IMR-90 (cell line): ENCODE measurements at regions not wholly inside any gene's neighbourhood (a gene's known extent, or its start where the extent isn't known, plus 50 kb on each side); places are given as distances from the start of the nearest gene placed in this dataset.

Experiments used
- ATAC-seq: fragments of 200-7000 bp; cut with Tn5 transposase; 2 replicates; pipeline ENCODE4 v1.9.1; 2020; ENCODE audit warnings: low read depth, mild to moderate bottlenecking, moderate library complexity
- BruUV-seq: library from RNA; stranded (reverse); fragments of 400-500 nt; replicated peaks from 2 replicates; lab custom pipeline; 2021; lab: Mats Ljungman, UMichigan
- CTCF ChIA-PET: fragments of 300-600 bp; formaldehyde crosslinking; extraction: SDS; loops from one replicate; lab custom pipeline; 2021; ENCODE audit warnings: antibody characterized with exemption; lab: Yijun Ruan, JAX
- POLR2A ChIA-PET: fragments of 300-600 bp; sonication (Branson Sonifier 250); formaldehyde crosslinking; loops from one replicate; lab custom pipeline; 2022; ENCODE audit warnings: antibody characterized with exemption; ENCODE audit not compliant: unreplicated experiment; lab: Charles Lee
- DNase-seq: peaks from one replicate; pipeline ENCODE4 v3.0.0; 2013
- H2AFZ ChIP-seq: replicated peaks from 2 replicates; pipeline ENCODE3; 2013; ENCODE audit warnings: low read length, mild to moderate bottlenecking; ENCODE audit not compliant: poor library complexity
- H2AK5ac ChIP-seq: 2 replicates; pipeline ENCODE4 v1.6.1; 2013; ENCODE audit warnings: low read depth, low read length, inconsistent platforms
- H2AK9ac ChIP-seq: replicated peaks from 2 replicates; pipeline ENCODE3; 2013; ENCODE audit warnings: mild to moderate bottlenecking, low read depth, low read length, moderate library complexity; ENCODE audit not compliant: poor library complexity
- H2BK120ac ChIP-seq: 2 replicates; pipeline ENCODE4 v1.6.1; 2013; ENCODE audit warnings: low read depth, low read length, inconsistent platforms
- H2BK15ac ChIP-seq: 3 replicates; pipeline ENCODE4 v1.6.1; 2013; ENCODE audit warnings: low read depth, low read length, inconsistent platforms
- H2BK20ac ChIP-seq: 2 replicates; pipeline ENCODE4 v1.6.1; 2013; ENCODE audit warnings: low read depth, mild to moderate bottlenecking, inconsistent platforms, low read length, moderate library complexity
- H2BK5ac ChIP-seq: 2 replicates; pipeline ENCODE4 v1.6.1; 2013; ENCODE audit warnings: mild to moderate bottlenecking, low read depth, low read length, inconsistent platforms; ENCODE audit not compliant: poor library complexity, severe bottlenecking
- H3K14ac ChIP-seq: replicated peaks from 2 replicates; pipeline ENCODE4 v1.6.1; 2013; ENCODE audit warnings: low read depth, low read length, inconsistent platforms
- H3K18ac ChIP-seq: 2 replicates; pipeline ENCODE4 v1.6.1; 2013; ENCODE audit warnings: low read depth, low read length, control low read depth
- H3K23ac ChIP-seq: 2 replicates; pipeline ENCODE4 v1.6.1; 2013; ENCODE audit warnings: low read depth, low read length, inconsistent platforms
- H3K27ac ChIP-seq: 2 replicates; pipeline ENCODE4 v1.5.1; 2013; ENCODE audit warnings: mild to moderate bottlenecking, control low read depth, low read length; ENCODE audit not compliant: insufficient read depth
- H3K27me3 ChIP-seq: 2 replicates; pipeline ENCODE4 v1.6.1; 2013; ENCODE audit warnings: low read length; ENCODE audit not compliant: control insufficient read depth, insufficient read depth
- H3K36me3 ChIP-seq: 2 replicates; pipeline ENCODE4 v1.6.1; 2013; ENCODE audit warnings: low read length, mixed read lengths; ENCODE audit not compliant: control insufficient read depth, insufficient read depth
- H3K4ac ChIP-seq: 2 replicates; pipeline ENCODE4 v1.6.1; 2013; ENCODE audit warnings: low read depth, low read length, inconsistent platforms
- H3K4me1 ChIP-seq: 2 replicates; pipeline ENCODE4 v1.6.1; 2013; ENCODE audit warnings: low read length, mixed read lengths; ENCODE audit not compliant: control insufficient read depth, insufficient read depth
- H3K4me2 ChIP-seq: 2 replicates; pipeline ENCODE4 v1.6.1; 2013; ENCODE audit warnings: low read depth, mild to moderate bottlenecking, control low read depth, low read length, moderate library complexity
- H3K4me3 ChIP-seq: 2 replicates; pipeline ENCODE4 v1.5.1; 2013; ENCODE audit warnings: low read depth, mild to moderate bottlenecking, control low read depth, low read length, moderate library complexity; ENCODE audit not compliant: insufficient read depth
- H3K56ac ChIP-seq: 2 replicates; pipeline ENCODE4 v1.6.1; 2013; ENCODE audit warnings: low read length, inconsistent platforms; ENCODE audit not compliant: insufficient read depth; ENCODE audit errors: extremely low read depth
- H3K79me1 ChIP-seq, 2 experiments: 2 replicates each; pipeline ENCODE4 v1.6.1; 2013; ENCODE audit warnings: low read length in 2 of 2, inconsistent platforms in 1 of 2, low read depth in 1 of 2
- H3K9ac ChIP-seq: 2 replicates; pipeline ENCODE4 v1.6.1; 2013; ENCODE audit warnings: low read depth, low read length, control low read depth
- H3K9me1 ChIP-seq: 2 replicates; pipeline ENCODE4 v1.6.1; 2013; ENCODE audit warnings: low read length, inconsistent platforms; ENCODE audit not compliant: insufficient read depth
- H3K9me3 ChIP-seq: 2 replicates; pipeline ENCODE4 v1.6.1; 2013; ENCODE audit warnings: low read length; ENCODE audit not compliant: control insufficient read depth, insufficient read depth
- H4K20me1 ChIP-seq: 2 replicates; pipeline ENCODE4 v1.6.1; 2013; ENCODE audit warnings: low read length, inconsistent platforms; ENCODE audit not compliant: insufficient read depth
- H4K5ac ChIP-seq: 2 replicates; pipeline ENCODE4 v1.6.1; 2013; ENCODE audit warnings: mild to moderate bottlenecking, low read depth, low read length, control low read depth
- H4K8ac ChIP-seq, 2 experiments: 2 replicates each; pipeline ENCODE4 v1.6.1; 2013; ENCODE audit warnings: low read depth in 2 of 2, low read length in 2 of 2, control low read depth in 1 of 2, inconsistent platforms in 1 of 2
- H4K91ac ChIP-seq: 2 replicates; pipeline ENCODE4 v1.6.1; 2013; ENCODE audit warnings: low read depth, low read length, inconsistent platforms; ENCODE audit not compliant: insufficient read depth
- BHLHE40 ChIP-seq: fragments of 150-350 bp; IDR thresholded peaks from 2 replicates; pipeline ENCODE4 v1.6.1; 2016; ENCODE audit warnings: mild to moderate bottlenecking, low read depth, low read length
- CEBPB ChIP-seq: IDR thresholded peaks from 2 replicates; pipeline ENCODE4 v1.6.1; 2012; ENCODE audit warnings: low read depth, low read length, improper control_type of control experiment
- CHD1 ChIP-seq: IDR thresholded peaks from 2 replicates; pipeline ENCODE4 v1.6.1; 2012; ENCODE audit warnings: low read depth, low read length, improper control_type of control experiment
- MAFK ChIP-seq: IDR thresholded peaks from 2 replicates; pipeline ENCODE4 v1.6.1; 2012; ENCODE audit warnings: low read depth, low read length, improper control_type of control experiment
- MXI1 ChIP-seq: IDR thresholded peaks from 2 replicates; pipeline ENCODE4 v1.6.1; 2012; ENCODE audit warnings: low read depth, mild to moderate bottlenecking, low read length, moderate library complexity, borderline replicate concordance
- NFE2L2 ChIP-seq: fragments of 150-350 bp; IDR thresholded peaks from 2 replicates; pipeline ENCODE4 v1.6.1; 2016; ENCODE audit warnings: low read depth, mild to moderate bottlenecking, low read length
- RCOR1 ChIP-seq: IDR thresholded peaks from 2 replicates; pipeline ENCODE4 v1.6.1; 2012; ENCODE audit warnings: mild to moderate bottlenecking, low read length, improper control_type of control experiment; ENCODE audit not compliant: insufficient replicate concordance
- RFX5 ChIP-seq: IDR thresholded peaks from 2 replicates; pipeline ENCODE4 v1.8.0; 2012; ENCODE audit warnings: low read depth, mild to moderate bottlenecking, low read length, moderate library complexity
- SMC3 ChIP-seq: fragments of 150-350 bp; IDR thresholded peaks from 2 replicates; pipeline ENCODE4 v1.6.1; 2016; ENCODE audit warnings: low read depth, mild to moderate bottlenecking, antibody characterized with exemption, low read length, moderate library complexity
- WGBS, 2 experiments: methylation state at CpG; one replicate each; pipeline versions ENCODE4 v1.1.5 to v1.1.7; 2013; ENCODE audit warnings: missing lambda C conversion rate in 2 of 2; ENCODE audit not compliant: insufficient read length in 1 of 2; ENCODE audit errors: extremely low coverage in 2 of 2; 5-methylcytosine and 5-hydroxymethylcytosine counted together
- dilution Hi-C: fragments of 300-500 bp; cut with HindIII; formaldehyde crosslinking; loops from one replicate; pipeline ENCODE4 v1.14.3; 2018; ENCODE audit warnings: low sequenced_read_pairs; ENCODE audit not compliant: unreplicated experiment
- in situ Hi-C: fragments of 300-500 bp; cut with MboI; formaldehyde crosslinking; loops from 3 replicates; pipeline ENCODE4 v1.14.3; 2019; ENCODE audit warnings: low sequenced_read_pairs, inconsistent platforms, mixed read lengths
- intact Hi-C: fragments of 100-400 bp; cut with micrococcal nuclease; formaldehyde crosslinking; loops from 2 replicates; pipeline ENCODE4 v1.10.0; 2022
- TF ChIP-seq, protein P1 (sequence below): fragments of 150-350 bp; IDR thresholded peaks from 2 replicates; pipeline ENCODE4 v1.6.1; 2016; ENCODE audit warnings: low read depth, mild to moderate bottlenecking, low read length, moderate library complexity, borderline replicate concordance

DNA sequence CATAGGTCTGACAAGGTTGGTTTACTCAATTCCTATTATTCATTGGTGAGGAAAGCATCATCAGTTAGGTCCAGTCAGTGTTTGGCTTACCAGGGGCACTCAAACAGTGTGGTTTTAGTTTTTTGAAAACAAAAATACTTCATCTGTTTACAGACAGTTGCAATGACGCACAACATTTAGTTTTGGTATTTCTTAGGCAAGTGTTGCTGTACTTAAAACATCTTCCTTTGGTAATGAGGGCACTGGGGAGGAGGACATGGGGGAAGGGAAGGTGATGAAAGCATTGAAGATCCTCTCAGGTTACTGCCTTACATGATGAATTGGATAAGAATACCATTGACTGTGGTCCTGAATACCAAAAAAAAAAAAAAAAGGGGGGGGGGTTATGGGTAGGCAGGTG is 93.7 kb upstream of the MAOA start:
- Histone ChIP-seq H2AFZ (no peak overlapping the region), H3K4me1 (no peaks in the 10 kb centered on the region), H3K9me1 (no peaks in the 10 kb centered on the region), H3K18ac (no peak overlapping the region), H2BK5ac (no peak overlapping the region), H3K27ac (no peak overlapping the region), H3K23ac (no peak overlapping the region), H2BK120ac (no peak overlapping the region), H4K91ac (no peak overlapping the region), H3K27me3 (no peaks in the 10 kb centered on the region), H2BK15ac (no peak overlapping the region), H2AK5ac (no peak overlapping the region), H4K5ac (no peak overlapping the region), H3K4ac (no peak overlapping the region), H3K9me3 (no peaks in the 10 kb centered on the region), H4K20me1 (no peaks in the 10 kb centered on the region), H3K36me3 (no peaks in the 10 kb centered on the region), H3K56ac (no peak overlapping the region), H2BK20ac (no peak overlapping the region), H4K8ac (no peak overlapping the region), H3K4me2 (no peak overlapping the region), H2AK9ac (no peak overlapping the region), H3K9ac (no peak overlapping the region), H3K4me3 (no peak overlapping the region), H3K79me1 (no peaks in the 10 kb centered on the region), H3K14ac (no peak overlapping the region)
- dilution Hi-C loops (no loop called here), in situ Hi-C loops (loop anchor here (5.0 to 10.0 kb wide), 2 partner anchors 190 to 1778 kb away; no protein-coding TSS in a partner anchor), intact Hi-C loops (loop anchor here (2.0 kb wide), 1 partner anchor 92 kb away; no protein-coding TSS in a partner anchor)
- no TSS peak for BruUV-seq
- no CpG with 5 or more reads among the region's 1 CpG for WGBS, 2 experiments
- POLR2A ChIA-PET: no interaction called here
- CTCF ChIA-PET: no interaction called here
- ATAC-seq (no peak), DNase-seq (no peak)
- TF ChIP-seq BHLHE40: no peak
- no peak for TF ChIP-seq CEBPB
- no peak for TF ChIP-seq CHD1
- no peak for TF ChIP-seq NFE2L2
- TF ChIP-seq RFX5: no peak
- TF ChIP-seq MAFK: no peak
- no peak for TF ChIP-seq SMC3
- no peak for TF ChIP-seq MXI1
- TF ChIP-seq, protein P1, sequence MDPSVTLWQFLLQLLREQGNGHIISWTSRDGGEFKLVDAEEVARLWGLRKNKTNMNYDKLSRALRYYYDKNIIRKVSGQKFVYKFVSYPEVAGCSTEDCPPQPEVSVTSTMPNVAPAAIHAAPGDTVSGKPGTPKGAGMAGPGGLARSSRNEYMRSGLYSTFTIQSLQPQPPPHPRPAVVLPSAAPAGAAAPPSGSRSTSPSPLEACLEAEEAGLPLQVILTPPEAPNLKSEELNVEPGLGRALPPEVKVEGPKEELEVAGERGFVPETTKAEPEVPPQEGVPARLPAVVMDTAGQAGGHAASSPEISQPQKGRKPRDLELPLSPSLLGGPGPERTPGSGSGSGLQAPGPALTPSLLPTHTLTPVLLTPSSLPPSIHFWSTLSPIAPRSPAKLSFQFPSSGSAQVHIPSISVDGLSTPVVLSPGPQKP: no peak
- no peak for TF ChIP-seq RCOR1
